ENCODE measurements at regions not wholly inside any gene's neighbourhood (a gene's known extent, or its start where the extent isn't known, plus 50 kb on each side); places are given as distances from the start of the nearest gene placed in this dataset.
"Not testable (repeated sequence)": the region's sequence is repeated elsewhere in the genome, so short reads cannot be mapped to it uniquely, and the experiment has no call there.

GRCh38 chr7:124101173-124101768 is 68.4 kb upstream of the TMEM229A start:
- DNase-seq: peak; percentile 7

DNA sequence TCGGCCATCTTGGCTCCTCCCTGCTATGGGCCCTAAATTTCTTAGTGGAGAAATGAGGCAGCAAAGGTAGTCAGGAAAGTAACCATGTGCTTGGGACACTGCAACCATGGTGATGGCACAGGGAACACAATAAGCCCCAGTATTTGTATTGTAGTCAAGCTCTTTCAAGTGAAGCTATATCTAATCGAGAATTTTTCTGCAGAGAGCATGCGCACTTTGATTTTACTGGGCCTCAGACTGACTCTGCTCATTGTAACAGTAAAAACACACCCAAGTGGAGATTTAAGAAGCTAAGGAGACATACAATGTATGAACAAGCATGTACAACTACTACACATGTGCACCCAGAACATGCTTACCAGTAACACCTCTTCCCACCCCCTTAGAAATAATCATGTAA is 67.3 kb upstream of the TMEM229A start:
- DNase-seq: no peak

DNA sequence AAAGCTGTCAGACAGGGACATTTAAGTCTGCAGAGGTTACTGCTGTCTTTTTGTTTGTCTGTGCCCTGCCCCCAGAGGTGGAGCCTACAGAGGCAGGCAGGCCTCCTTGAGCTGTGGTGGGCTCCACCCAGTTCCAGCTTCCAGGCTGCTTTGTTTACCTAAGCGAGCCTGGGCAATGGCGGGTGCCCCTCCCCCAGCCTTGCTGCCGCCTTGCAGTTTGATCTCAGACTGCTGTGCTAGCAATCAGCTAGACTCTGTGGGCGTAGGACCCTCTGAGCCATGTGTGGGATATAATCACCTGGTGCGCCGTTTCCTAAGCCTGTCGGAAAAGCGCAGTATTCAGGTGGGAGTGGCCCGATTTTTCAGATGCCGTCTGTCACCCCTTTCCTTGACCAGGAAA is 66.7 kb upstream of the TMEM229A start:
- DNase-seq: not testable (repeated sequence)

- DNase-seq: no peak
Observed at GRCh38 chr7:124089621-124090020, 56.8 kb upstream of the TMEM229A start.

DNA sequence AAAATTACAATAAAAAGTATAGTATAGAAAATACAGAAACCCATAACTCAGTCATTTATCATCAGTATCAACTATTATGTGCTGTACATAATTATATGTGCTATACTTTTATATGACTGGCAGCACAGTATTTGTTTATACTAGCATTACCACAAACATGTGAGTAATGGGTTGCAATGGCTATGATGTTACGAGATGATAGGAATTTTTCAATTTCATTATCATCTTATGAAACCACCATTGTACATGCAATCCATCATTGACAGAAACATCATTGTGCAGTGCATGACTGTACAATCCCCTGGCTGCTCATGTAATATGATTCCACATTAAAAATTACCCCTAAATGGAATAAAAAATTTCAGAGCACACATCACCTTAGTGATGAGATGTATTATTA is 55.7 kb upstream of the TMEM229A start:
- no peak for DNase-seq

DNA sequence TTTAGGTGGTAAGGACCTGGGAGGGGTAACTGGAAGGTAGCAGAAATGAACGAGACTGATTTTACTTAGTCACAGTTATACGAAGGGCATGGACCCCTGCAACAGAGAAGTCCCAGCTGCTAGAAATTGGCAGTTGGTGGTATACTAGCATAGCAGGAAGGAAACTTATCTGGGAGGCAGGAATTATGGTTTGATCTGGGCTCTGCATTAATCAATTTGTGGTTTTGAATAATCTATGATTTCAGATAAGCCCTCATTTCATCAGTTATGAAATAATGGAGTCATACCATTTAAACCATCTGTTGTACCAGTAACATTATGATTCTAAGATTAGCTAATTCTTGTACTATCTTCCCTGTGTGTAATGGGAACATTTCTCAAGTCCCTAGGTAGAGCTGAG is 54.0 kb upstream of the TMEM229A start:
- no peak for DNase-seq

DNA sequence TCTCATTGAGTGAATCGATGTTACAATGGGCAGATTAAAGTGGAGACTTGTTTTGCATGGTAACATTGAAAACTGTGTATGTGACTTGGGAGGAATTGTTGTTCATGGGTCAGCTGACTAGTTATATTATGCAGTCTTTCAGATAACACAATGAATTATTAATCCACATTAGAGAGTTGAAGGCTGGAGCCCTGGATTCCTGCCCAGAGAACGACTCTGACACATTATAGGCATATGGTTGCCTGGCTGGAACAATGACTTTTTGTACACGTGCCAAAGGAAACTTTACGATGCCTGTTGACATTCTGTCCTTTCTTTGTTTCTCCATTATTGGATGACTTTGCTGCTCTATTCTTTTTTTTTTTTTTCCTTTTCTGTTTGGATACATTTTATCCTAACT is 52.3 kb upstream of the TMEM229A start:
- no peak for DNase-seq

DNA sequence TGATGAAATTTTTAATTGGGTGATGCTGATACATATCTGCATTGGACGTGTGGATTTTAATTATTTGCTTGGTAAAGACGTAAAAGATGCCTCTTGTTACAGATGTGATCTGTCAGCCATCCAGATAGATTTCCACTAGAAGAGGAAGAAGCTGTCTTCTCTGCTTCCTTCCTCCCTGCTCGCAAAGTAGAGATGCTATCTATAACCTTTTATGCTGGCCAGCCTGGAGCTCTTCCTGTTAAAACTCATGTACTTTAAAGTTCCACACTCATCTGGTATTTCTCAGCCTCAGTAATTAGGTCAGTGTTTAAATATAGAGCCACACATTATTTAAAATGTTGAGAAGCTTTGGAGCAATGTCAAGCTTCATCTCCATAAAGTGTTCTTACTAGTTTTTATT is 51.2 kb upstream of the TMEM229A start:
- DNase-seq: no peak
